Breast epithelium (tissue), 3 donors: ENCODE measurements at regions not wholly inside any gene's neighbourhood (a gene's known extent, or its start where the extent isn't known, plus 50 kb on each side); places are given as distances from the start of the nearest gene placed in this dataset.

Source experiments
- POLR2A ChIP-seq: fragments of 450-650 bp; IDR thresholded peaks from one replicate; pipeline ENCODE4 v1.6.1; 2016; ENCODE audit warnings: antibody characterized with exemption, mild to moderate bottlenecking, moderate library complexity
- TF ChIP-seq, protein P1 (sequence below), 3 donors: fragments of 450-650 bp; IDR thresholded peaks; one replicate each; pipeline ENCODE4 v1.5.1; 2016 to 2017; ENCODE audit warnings: antibody characterized with exemption in 3 of 3, mild to moderate bottlenecking in 3 of 3, moderate library complexity in 3 of 3

- TF ChIP-seq POLR2A, result no peak
- TF ChIP-seq, protein P1, sequence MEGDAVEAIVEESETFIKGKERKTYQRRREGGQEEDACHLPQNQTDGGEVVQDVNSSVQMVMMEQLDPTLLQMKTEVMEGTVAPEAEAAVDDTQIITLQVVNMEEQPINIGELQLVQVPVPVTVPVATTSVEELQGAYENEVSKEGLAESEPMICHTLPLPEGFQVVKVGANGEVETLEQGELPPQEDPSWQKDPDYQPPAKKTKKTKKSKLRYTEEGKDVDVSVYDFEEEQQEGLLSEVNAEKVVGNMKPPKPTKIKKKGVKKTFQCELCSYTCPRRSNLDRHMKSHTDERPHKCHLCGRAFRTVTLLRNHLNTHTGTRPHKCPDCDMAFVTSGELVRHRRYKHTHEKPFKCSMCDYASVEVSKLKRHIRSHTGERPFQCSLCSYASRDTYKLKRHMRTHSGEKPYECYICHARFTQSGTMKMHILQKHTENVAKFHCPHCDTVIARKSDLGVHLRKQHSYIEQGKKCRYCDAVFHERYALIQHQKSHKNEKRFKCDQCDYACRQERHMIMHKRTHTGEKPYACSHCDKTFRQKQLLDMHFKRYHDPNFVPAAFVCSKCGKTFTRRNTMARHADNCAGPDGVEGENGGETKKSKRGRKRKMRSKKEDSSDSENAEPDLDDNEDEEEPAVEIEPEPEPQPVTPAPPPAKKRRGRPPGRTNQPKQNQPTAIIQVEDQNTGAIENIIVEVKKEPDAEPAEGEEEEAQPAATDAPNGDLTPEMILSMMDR (IDR thresholded peaks at IDR 0.05), result no peak
Measured at GRCh38 chr7:77474756-77475155, 58.6 kb upstream of the GSAP start.
